ENCODE measurements at regions not wholly inside any gene's neighbourhood (a gene's known extent, or its start where the extent isn't known, plus 50 kb on each side); places are given as distances from the start of the nearest gene placed in this dataset.
A peak's percentile ranks its signal among the peaks of the same experiment; 100 is the strongest.

DNA sequence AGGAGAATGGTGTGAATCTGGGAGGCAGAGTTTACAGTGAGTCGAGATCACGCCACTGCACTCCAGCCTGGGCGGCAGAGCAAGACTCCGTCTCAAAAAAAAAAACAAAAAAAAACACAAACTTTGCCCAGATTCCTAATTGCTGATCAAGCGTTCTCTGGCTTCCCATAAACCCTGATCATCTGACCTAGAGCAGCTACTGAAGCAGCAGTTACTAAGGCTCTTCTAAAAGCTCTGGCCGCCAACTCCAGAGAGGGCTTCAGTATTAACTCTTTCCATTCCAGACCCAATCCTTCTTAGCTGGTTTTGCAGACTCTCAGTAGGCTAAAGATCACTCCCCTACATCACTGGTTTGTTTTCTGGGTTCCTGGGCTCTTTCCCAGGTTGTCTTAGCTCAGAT lies 201.6 kb downstream of the IGSF11 start:
- intact Hi-C loops (cut with micrococcal nuclease; ENCODE audit: unreplicated experiment), result no loop called here
- no peaks in the 10 kb centered on the region; the same call in 1 of the 2 replicates for H3K27me3 ChIP-seq (replicated peaks; ENCODE audit: control insufficient read depth, insufficient read depth, low read length)
- H3K9me3 ChIP-seq, result no peaks in the 10 kb centered on the region
- no peak overlapping the region for H3K4me3 ChIP-seq (ENCODE audit: low read depth, low read length)
- Mint-ChIP-seq H3K36me3 (ENCODE audit: insufficient read depth, unreplicated experiment) (no peaks in the 10 kb centered on the region), H3K4me1 (ENCODE audit: low read depth, unreplicated experiment) (no peaks in the 10 kb centered on the region), H3K9me3 (ENCODE audit: unreplicated experiment) (peaks cover 18% of the 10 kb centered on the region), H3K4me3 (ENCODE audit: unreplicated experiment) (no peak overlapping the region), H3K27ac (ENCODE audit: unreplicated experiment) (no peak overlapping the region), H3K27me3 (ENCODE audit: insufficient read depth, unreplicated experiment) (peaks cover 4% of the 10 kb centered on the region)
- DNase-seq, result no peak
- no TSS peak for BruUV-seq (replicated peaks)
- H3K4me1 ChIP-seq, result no peaks in the 10 kb centered on the region
- ChIA-PET CTCF (interaction anchor here (0.6 kb wide), 1 partner anchor 782 kb away, joined by 3 read pairs; no protein-coding TSS in a partner anchor), POLR2A (no interaction called here)
- TF ChIP-seq, protein P1, sequence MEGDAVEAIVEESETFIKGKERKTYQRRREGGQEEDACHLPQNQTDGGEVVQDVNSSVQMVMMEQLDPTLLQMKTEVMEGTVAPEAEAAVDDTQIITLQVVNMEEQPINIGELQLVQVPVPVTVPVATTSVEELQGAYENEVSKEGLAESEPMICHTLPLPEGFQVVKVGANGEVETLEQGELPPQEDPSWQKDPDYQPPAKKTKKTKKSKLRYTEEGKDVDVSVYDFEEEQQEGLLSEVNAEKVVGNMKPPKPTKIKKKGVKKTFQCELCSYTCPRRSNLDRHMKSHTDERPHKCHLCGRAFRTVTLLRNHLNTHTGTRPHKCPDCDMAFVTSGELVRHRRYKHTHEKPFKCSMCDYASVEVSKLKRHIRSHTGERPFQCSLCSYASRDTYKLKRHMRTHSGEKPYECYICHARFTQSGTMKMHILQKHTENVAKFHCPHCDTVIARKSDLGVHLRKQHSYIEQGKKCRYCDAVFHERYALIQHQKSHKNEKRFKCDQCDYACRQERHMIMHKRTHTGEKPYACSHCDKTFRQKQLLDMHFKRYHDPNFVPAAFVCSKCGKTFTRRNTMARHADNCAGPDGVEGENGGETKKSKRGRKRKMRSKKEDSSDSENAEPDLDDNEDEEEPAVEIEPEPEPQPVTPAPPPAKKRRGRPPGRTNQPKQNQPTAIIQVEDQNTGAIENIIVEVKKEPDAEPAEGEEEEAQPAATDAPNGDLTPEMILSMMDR (IDR thresholded peaks at IDR 0.05; ENCODE audit: insufficient read depth in 1 of 2, low read depth in 1 of 2, low read length in 1 of 2, severe bottlenecking in 1 of 2, unreplicated experiment in 1 of 2), result no peak
- H3K36me3 ChIP-seq (ENCODE audit: control insufficient read depth, insufficient read depth, low read length), result no peaks in the 10 kb centered on the region

DNA sequence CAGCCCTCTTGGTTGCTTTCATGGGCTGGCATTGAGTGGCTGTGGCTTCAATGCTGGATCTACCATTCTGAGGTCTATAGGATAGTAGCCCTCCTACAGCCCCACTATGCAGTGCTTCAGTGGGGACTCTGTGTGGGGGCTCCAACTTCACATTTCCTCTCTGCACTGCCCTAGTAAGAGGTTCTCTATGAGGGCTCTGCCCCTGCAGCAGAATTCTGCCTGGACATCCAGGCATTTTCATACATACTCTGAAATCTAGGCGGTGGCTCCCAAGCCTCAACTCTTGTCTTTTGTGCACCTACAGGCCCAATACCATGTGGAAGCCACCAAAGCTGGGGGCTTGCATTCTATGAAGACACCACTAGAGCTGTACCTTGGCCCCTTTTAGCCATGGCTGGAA lies 195.8 kb downstream of the IGSF11 start:
- Mint-ChIP-seq H3K4me1 (ENCODE audit: low read depth, unreplicated experiment) (no peaks in the 10 kb centered on the region), H3K9me3 (ENCODE audit: unreplicated experiment) (peaks cover 46% of the 10 kb centered on the region), H3K27me3 (ENCODE audit: insufficient read depth, unreplicated experiment) (no peaks in the 10 kb centered on the region), H3K27ac (ENCODE audit: unreplicated experiment) (no peak overlapping the region), H3K4me3 (ENCODE audit: unreplicated experiment) (no peak overlapping the region), H3K36me3 (ENCODE audit: insufficient read depth, unreplicated experiment) (no peaks in the 10 kb centered on the region)
- intact Hi-C loops (cut with micrococcal nuclease; ENCODE audit: unreplicated experiment), result no loop called here
- Histone ChIP-seq H3K9me3 (peaks cover 5% of the 10 kb centered on the region; the same call in 1 of the 2 replicates), H3K4me3 (ENCODE audit: low read depth, low read length) (no peak overlapping the region), H3K4me1 (no peaks in the 10 kb centered on the region), H3K36me3 (ENCODE audit: control insufficient read depth, insufficient read depth, low read length) (no peaks in the 10 kb centered on the region), H3K27me3 (replicated peaks; ENCODE audit: control insufficient read depth, insufficient read depth, low read length) (no peaks in the 10 kb centered on the region)
- TF ChIP-seq, protein P1 (IDR thresholded peaks at IDR 0.05; ENCODE audit: insufficient read depth in 1 of 2, low read depth in 1 of 2, low read length in 1 of 2, severe bottlenecking in 1 of 2, unreplicated experiment in 1 of 2), result no peak
- ChIA-PET POLR2A (no interaction called here), CTCF (no interaction called here)
- no TSS peak for BruUV-seq (replicated peaks)
- no peak for DNase-seq

- H3K27me3 Mint-ChIP-seq (ENCODE audit: insufficient read depth, unreplicated experiment), result no peaks in the 10 kb centered on the region
- TF ChIP-seq, protein P1 (IDR thresholded peaks at IDR 0.05; ENCODE audit: insufficient read depth in 1 of 2, low read depth in 1 of 2, low read length in 1 of 2, severe bottlenecking in 1 of 2, unreplicated experiment in 1 of 2), result no peak
- no peak overlapping the region for H3K4me3 Mint-ChIP-seq (ENCODE audit: unreplicated experiment)
- DNase-seq, result peak in 1 of 2 experiments; percentile 11
- intact Hi-C loops (cut with micrococcal nuclease; ENCODE audit: unreplicated experiment), result no loop called here
- no TSS peak for BruUV-seq (replicated peaks)
- peaks cover 31% of the 10 kb centered on the region for H3K9me3 Mint-ChIP-seq (ENCODE audit: unreplicated experiment)
- Histone ChIP-seq H3K36me3 (ENCODE audit: control insufficient read depth, insufficient read depth, low read length) (no peaks in the 10 kb centered on the region), H3K27me3 (replicated peaks; ENCODE audit: control insufficient read depth, insufficient read depth, low read length) (no peaks in the 10 kb centered on the region), H3K4me1 (no peaks in the 10 kb centered on the region), H3K4me3 (ENCODE audit: low read depth, low read length) (no peak overlapping the region), H3K9me3 (peaks cover 5% of the 10 kb centered on the region; the same call in 1 of the 2 replicates)
- CTCF ChIA-PET, result no interaction called here
- H3K4me1 Mint-ChIP-seq (ENCODE audit: low read depth, unreplicated experiment), result no peaks in the 10 kb centered on the region
- POLR2A ChIA-PET, result no interaction called here
- H3K27ac Mint-ChIP-seq (ENCODE audit: unreplicated experiment), result no peak overlapping the region
- no peaks in the 10 kb centered on the region for H3K36me3 Mint-ChIP-seq (ENCODE audit: insufficient read depth, unreplicated experiment)
Measured at GRCh38 chr3:118842147-118842863, 192.3 kb downstream of the IGSF11 start.
